OCI-LY1 (cell line): ENCODE measurements at regions not wholly inside any gene's neighbourhood (a gene's known extent, or its start where the extent isn't known, plus 50 kb on each side); places are given as distances from the start of the nearest gene placed in this dataset.

ENCODE experiments used
- CTCF ChIP-seq: fragments of 200-600 bp; sonication (generic), shearing (Covaris generic); IDR thresholded peaks from 2 replicates; pipeline ENCODE4 v1.5.1; 2017; ENCODE audit warnings: mild to moderate bottlenecking, antibody characterized with exemption, low read length, moderate library complexity, mixed read lengths
- EZH2 ChIP-seq: fragments of 200-600 bp; sonication (generic), shearing (Covaris generic); IDR thresholded peaks from 2 replicates; pipeline ENCODE4 v1.8.0; 2017; ENCODE audit warnings: borderline replicate concordance, mixed run types, mild to moderate bottlenecking, antibody characterized with exemption, low read length, moderate library complexity, mixed read lengths

GRCh38 chr2:7573166-7573825 lies 656.1 kb downstream of the RNF144A start:
- TF ChIP-seq EZH2 (no peak), CTCF (no peak)
